Neural crest cell (in vitro differentiated cells): ENCODE measurements at regions not wholly inside any gene's neighbourhood (a gene's known extent, or its start where the extent isn't known, plus 50 kb on each side); places are given as distances from the start of the nearest gene placed in this dataset.

Experiments used
- DNase-seq: peaks from one replicate; pipeline ENCODE4 v3.0.0; 2021; ENCODE audit warnings: low read depth, mixed read lengths, low spot score
- H3K27ac Mint-ChIP-seq: one replicate; pipeline ENCODE4 v1.8.0; 2021; ENCODE audit warnings: mild to moderate bottlenecking, mixed read lengths; ENCODE audit not compliant: unreplicated experiment
- H3K27me3 Mint-ChIP-seq: 2 replicates; pipeline ENCODE4 v1.8.0; 2021; ENCODE audit warnings: low read depth, mild to moderate bottlenecking, mixed read lengths
- H3K36me3 Mint-ChIP-seq: 2 replicates; pipeline ENCODE4 v1.8.0; 2021; ENCODE audit warnings: low read depth, mild to moderate bottlenecking, mixed read lengths
- H3K4me1 Mint-ChIP-seq: 2 replicates; pipeline ENCODE4 v1.8.0; 2021; ENCODE audit warnings: mixed read lengths
- H3K4me3 Mint-ChIP-seq: one replicate; pipeline ENCODE4 v1.8.0; 2021; ENCODE audit warnings: mild to moderate bottlenecking, mixed read lengths
- H3K9me3 Mint-ChIP-seq: 2 replicates; pipeline ENCODE4 v1.8.0; 2021; ENCODE audit warnings: mixed read lengths
- TF ChIP-seq, protein P1 (sequence below): fragments of 200-600 bp; sonication (generic); conservative IDR thresholded peaks from 2 replicates; pipeline ENCODE4 v1.5.0; 2021; ENCODE audit warnings: antibody characterized with exemption, mild to moderate bottlenecking

DNA sequence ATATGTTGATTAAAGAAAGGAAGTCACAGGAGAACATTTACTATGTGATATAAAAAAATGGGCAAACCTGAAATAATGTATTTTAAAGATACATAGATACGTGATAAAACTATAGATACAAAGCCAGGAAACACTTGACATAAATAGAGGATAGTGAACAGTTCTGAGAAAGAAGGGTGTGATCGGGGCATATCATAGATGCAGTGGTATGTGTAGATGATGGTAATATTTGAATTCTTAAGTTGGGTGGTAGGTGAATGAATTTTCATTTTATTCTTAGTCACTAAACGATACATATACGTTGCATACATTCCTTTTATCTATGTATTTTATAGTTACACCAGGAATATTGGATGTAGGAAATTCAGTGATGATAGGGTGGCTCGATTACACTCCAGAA lies 138.7 kb upstream of the ARRDC3 start:
- Mint-ChIP-seq H3K36me3 (no peaks in the 10 kb centered on the region), H3K4me1 (peaks cover 8% of the 10 kb centered on the region), H3K27ac (no peak overlapping the region), H3K9me3 (peaks cover 4% of the 10 kb centered on the region), H3K27me3 (no peaks in the 10 kb centered on the region), H3K4me3 (no peak overlapping the region)
- DNase-seq = no peak
- TF ChIP-seq, protein P1, sequence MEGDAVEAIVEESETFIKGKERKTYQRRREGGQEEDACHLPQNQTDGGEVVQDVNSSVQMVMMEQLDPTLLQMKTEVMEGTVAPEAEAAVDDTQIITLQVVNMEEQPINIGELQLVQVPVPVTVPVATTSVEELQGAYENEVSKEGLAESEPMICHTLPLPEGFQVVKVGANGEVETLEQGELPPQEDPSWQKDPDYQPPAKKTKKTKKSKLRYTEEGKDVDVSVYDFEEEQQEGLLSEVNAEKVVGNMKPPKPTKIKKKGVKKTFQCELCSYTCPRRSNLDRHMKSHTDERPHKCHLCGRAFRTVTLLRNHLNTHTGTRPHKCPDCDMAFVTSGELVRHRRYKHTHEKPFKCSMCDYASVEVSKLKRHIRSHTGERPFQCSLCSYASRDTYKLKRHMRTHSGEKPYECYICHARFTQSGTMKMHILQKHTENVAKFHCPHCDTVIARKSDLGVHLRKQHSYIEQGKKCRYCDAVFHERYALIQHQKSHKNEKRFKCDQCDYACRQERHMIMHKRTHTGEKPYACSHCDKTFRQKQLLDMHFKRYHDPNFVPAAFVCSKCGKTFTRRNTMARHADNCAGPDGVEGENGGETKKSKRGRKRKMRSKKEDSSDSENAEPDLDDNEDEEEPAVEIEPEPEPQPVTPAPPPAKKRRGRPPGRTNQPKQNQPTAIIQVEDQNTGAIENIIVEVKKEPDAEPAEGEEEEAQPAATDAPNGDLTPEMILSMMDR = no peak

DNA sequence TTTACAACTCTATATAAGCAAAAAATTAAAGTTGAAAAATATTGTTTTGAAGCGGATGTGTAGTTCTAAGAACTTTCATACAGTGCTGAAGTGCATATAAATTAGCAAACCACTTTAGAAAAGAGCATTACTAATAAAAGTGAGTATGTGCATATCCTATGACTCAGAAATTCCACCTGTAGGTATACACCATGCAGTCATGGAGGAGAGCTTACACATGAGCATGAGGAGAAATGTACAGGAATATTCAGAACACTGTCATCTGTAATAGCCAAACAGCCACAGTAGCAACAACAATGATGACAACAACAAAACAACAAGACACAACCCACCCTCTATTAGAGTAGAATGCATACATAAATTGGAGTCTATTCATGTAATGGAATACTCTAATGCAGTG lies 138.2 kb upstream of the ARRDC3 start:
- Mint-ChIP-seq H3K9me3 (peaks cover 4% of the 10 kb centered on the region), H3K27ac (no peak overlapping the region), H3K36me3 (no peaks in the 10 kb centered on the region), H3K4me3 (no peak overlapping the region), H3K27me3 (no peaks in the 10 kb centered on the region), H3K4me1 (peaks cover 8% of the 10 kb centered on the region)
- TF ChIP-seq, protein P1 = no peak
- DNase-seq = no peak

DNA sequence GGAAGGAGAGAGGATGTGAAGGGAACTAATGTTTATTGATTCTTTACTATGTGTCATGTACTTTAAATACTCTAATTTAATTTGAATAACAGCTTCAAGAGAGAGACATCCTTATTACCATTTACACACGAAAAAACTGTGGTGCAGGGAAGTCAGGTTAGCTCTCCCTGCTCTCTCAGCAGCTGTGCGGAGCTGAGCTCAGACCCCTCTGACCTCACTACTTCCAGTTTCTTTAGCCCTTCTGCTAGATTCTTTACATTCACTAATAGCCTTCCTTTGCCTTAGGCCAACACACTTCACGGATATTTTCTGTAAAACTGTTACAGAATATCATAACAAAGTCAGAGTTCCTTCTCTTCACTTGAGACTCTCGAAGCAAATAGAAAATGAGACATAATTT lies 131.3 kb upstream of the ARRDC3 start:
- Mint-ChIP-seq H3K27me3 (no peaks in the 10 kb centered on the region), H3K36me3 (peaks cover 4% of the 10 kb centered on the region), H3K4me1 (peaks cover 25% of the 10 kb centered on the region), H3K4me3 (peak overlapping the region; percentile 8), H3K27ac (peak overlapping the region; percentile 77), H3K9me3 (peaks cover 4% of the 10 kb centered on the region)
- TF ChIP-seq, protein P1 = no peak
- DNase-seq = no peak

DNA sequence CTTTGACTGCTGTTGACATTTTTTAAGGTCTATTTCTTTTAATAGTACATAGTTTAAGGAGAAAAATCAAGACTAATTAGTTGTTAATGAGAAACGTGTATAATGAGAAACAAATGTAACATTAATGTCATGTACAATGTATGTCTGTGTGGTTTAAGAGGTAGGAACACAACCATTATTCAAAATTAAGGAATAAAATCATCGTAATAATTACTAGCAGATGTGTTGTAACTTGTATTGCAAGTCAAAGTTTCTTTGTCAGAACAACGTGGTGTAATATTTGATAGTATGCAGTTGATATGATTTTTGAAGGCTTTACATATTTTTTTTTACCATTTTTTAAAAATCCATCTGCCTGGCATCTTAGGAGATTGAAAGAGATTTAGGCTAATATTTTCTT lies 120.2 kb upstream of the ARRDC3 start:
- H3K36me3 Mint-ChIP-seq = no peaks in the 10 kb centered on the region
- TF ChIP-seq, protein P1 = no peak
- H3K27me3 Mint-ChIP-seq = no peaks in the 10 kb centered on the region
- H3K27ac Mint-ChIP-seq = no peak overlapping the region
- H3K4me1 Mint-ChIP-seq = peaks cover 34% of the 10 kb centered on the region
- no peak overlapping the region for H3K4me3 Mint-ChIP-seq
- no peak for DNase-seq
- H3K9me3 Mint-ChIP-seq = no peaks in the 10 kb centered on the region

DNA sequence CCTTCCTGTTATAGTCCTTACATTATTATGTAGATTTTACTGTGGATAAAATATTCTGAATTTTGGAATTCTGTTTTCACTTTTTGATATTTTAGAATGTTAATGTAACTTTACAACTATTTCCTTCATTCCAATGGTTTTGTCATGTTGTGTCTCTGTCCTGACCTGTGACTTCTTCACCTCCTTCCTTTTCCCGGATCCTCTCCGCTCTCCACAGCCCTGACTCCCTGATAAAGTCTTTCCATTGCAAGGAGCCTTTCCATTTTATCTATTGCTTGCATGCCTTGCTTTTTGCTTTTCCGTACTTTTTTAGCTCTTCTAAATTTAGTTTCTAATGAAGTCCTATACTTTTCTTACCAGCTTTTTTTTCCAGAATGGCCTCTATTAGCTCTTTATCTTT lies 117.6 kb upstream of the ARRDC3 start:
- DNase-seq = no peak
- Mint-ChIP-seq H3K4me3 (no peak overlapping the region), H3K36me3 (no peaks in the 10 kb centered on the region), H3K27me3 (no peaks in the 10 kb centered on the region), H3K9me3 (no peaks in the 10 kb centered on the region), H3K4me1 (peaks cover 31% of the 10 kb centered on the region), H3K27ac (no peak overlapping the region)
- TF ChIP-seq, protein P1 = no peak
